GM18909 (cell line): ENCODE measurements at regions not wholly inside any gene's neighbourhood (a gene's known extent, or its start where the extent isn't known, plus 50 kb on each side); places are given as distances from the start of the nearest gene placed in this dataset.

Source experiments
- ATAC-seq: cut with Tn5 transposase; IDR thresholded peaks from one replicate; pipeline ENCODE4 v1.9.1; 2021; ENCODE audit warnings: mild to moderate bottlenecking; ENCODE audit not compliant: unreplicated experiment, poor library complexity

- ATAC-seq: no peak
Measured at GRCh38 chr4:124762956-124763355, 50.4 kb upstream of the ANKRD50 start.
